ENCODE measurements at regions not wholly inside any gene's neighbourhood (a gene's known extent, or its start where the extent isn't known, plus 50 kb on each side); places are given as distances from the start of the nearest gene placed in this dataset.

GRCh38 chr7:26992670-26993069, 103.1 kb downstream of the HOXA1 start:
- ATAC-seq (ENCODE audit: low read depth): no peak
- TF ChIP-seq, protein P1, sequence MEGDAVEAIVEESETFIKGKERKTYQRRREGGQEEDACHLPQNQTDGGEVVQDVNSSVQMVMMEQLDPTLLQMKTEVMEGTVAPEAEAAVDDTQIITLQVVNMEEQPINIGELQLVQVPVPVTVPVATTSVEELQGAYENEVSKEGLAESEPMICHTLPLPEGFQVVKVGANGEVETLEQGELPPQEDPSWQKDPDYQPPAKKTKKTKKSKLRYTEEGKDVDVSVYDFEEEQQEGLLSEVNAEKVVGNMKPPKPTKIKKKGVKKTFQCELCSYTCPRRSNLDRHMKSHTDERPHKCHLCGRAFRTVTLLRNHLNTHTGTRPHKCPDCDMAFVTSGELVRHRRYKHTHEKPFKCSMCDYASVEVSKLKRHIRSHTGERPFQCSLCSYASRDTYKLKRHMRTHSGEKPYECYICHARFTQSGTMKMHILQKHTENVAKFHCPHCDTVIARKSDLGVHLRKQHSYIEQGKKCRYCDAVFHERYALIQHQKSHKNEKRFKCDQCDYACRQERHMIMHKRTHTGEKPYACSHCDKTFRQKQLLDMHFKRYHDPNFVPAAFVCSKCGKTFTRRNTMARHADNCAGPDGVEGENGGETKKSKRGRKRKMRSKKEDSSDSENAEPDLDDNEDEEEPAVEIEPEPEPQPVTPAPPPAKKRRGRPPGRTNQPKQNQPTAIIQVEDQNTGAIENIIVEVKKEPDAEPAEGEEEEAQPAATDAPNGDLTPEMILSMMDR (IDR thresholded peaks at IDR 0.05; ENCODE audit: poor library complexity, severe bottlenecking): no peak
- peak overlapping the region; percentile 24 for H3K27ac ChIP-seq (ENCODE audit: poor library complexity, severe bottlenecking)
- no peaks in the 10 kb centered on the region for H3K27me3 ChIP-seq (ENCODE audit: insufficient read depth, poor library complexity, severe bottlenecking)
- H3K36me3 ChIP-seq (ENCODE audit: low read depth): no peaks in the 10 kb centered on the region
- DNase-seq (ENCODE audit: low spot score): no peak
- H3K4me1 ChIP-seq (ENCODE audit: insufficient read depth, poor library complexity, severe bottlenecking): peaks cover 19% of the 10 kb centered on the region
- H3K4me3 ChIP-seq (ENCODE audit: severe bottlenecking): no peak overlapping the region
- no peaks in the 10 kb centered on the region for H3K9me3 ChIP-seq (ENCODE audit: severe bottlenecking)

DNA sequence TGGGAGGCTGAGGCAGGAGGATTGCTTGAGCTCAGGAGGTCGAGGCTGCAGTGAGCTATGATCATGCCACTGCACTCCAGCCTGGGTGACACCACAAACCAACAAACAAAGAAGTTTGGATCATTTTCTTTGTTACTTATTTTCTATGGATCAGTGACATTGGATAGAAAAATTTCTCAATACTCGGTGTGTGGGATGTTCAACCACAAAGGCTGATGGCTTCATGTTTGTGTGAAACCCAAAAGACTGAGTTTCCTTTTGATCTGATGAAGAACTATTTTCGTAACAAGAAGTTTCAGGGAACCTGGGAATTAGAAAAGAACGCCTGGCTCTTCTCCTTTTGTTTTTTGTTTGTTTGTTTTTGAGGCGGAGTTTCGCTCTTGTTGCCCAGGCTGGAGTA, 104.0 kb downstream of the HOXA1 start:
- Histone ChIP-seq H3K4me3 (ENCODE audit: severe bottlenecking) (no peak overlapping the region), H3K27ac (ENCODE audit: poor library complexity, severe bottlenecking) (no peak overlapping the region), H3K27me3 (ENCODE audit: insufficient read depth, poor library complexity, severe bottlenecking) (no peaks in the 10 kb centered on the region), H3K4me1 (ENCODE audit: insufficient read depth, poor library complexity, severe bottlenecking) (peaks cover 19% of the 10 kb centered on the region), H3K9me3 (ENCODE audit: severe bottlenecking) (no peaks in the 10 kb centered on the region), H3K36me3 (ENCODE audit: low read depth) (no peaks in the 10 kb centered on the region)
- no peak for DNase-seq (ENCODE audit: low spot score)
- ATAC-seq (ENCODE audit: low read depth): no peak
- TF ChIP-seq, protein P1 (IDR thresholded peaks at IDR 0.05; ENCODE audit: poor library complexity, severe bottlenecking): no peak

GRCh38 chr7:26989897-26990670, 105.7 kb downstream of the HOXA1 start:
- no peaks in the 10 kb centered on the region for H3K27me3 ChIP-seq (ENCODE audit: insufficient read depth, poor library complexity, severe bottlenecking)
- no peaks in the 10 kb centered on the region for H3K36me3 ChIP-seq (ENCODE audit: low read depth)
- TF ChIP-seq, protein P1 (IDR thresholded peaks at IDR 0.05; ENCODE audit: poor library complexity, severe bottlenecking): no peak
- peak; percentile 57; the same call in 2 of the 3 replicates for ATAC-seq (ENCODE audit: low read depth)
- DNase-seq (ENCODE audit: low spot score): no peak
- no peaks in the 10 kb centered on the region for H3K9me3 ChIP-seq (ENCODE audit: severe bottlenecking)
- no peak overlapping the region for H3K27ac ChIP-seq (ENCODE audit: poor library complexity, severe bottlenecking)
- no peak overlapping the region for H3K4me3 ChIP-seq (ENCODE audit: severe bottlenecking)
- peaks cover 19% of the 10 kb centered on the region for H3K4me1 ChIP-seq (ENCODE audit: insufficient read depth, poor library complexity, severe bottlenecking)

GRCh38 chr7:26988836-26989374, 106.9 kb downstream of the HOXA1 start:
- Histone ChIP-seq H3K27me3 (ENCODE audit: insufficient read depth, poor library complexity, severe bottlenecking) (no peaks in the 10 kb centered on the region), H3K9me3 (ENCODE audit: severe bottlenecking) (no peaks in the 10 kb centered on the region), H3K4me3 (ENCODE audit: severe bottlenecking) (no peak overlapping the region), H3K4me1 (ENCODE audit: insufficient read depth, poor library complexity, severe bottlenecking) (peaks cover 12% of the 10 kb centered on the region), H3K36me3 (ENCODE audit: low read depth) (no peaks in the 10 kb centered on the region), H3K27ac (ENCODE audit: poor library complexity, severe bottlenecking) (no peak overlapping the region)
- ATAC-seq (ENCODE audit: low read depth) (no peak), DNase-seq (ENCODE audit: low spot score) (no peak)
- TF ChIP-seq, protein P1 (IDR thresholded peaks at IDR 0.05; ENCODE audit: poor library complexity, severe bottlenecking): no peak

DNA sequence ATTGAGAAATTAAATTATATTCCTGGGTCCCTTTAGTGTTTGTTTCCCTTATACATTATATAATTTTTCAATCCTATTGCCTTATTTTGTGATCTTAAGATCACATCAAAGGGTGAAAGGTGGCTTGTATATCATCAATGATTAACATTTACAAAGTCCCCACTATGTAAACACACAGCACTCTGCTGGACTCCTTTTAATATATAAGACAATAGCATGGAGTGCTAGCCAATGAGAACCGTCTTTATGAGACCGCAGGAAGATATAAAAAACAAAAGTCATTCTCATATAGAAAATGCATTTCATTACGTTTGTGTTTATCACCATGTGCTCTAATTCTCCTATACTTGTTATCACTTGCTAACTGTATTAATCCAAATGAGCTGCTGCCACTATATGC, 108.5 kb downstream of the HOXA1 start:
- TF ChIP-seq, protein P1 (IDR thresholded peaks at IDR 0.05; ENCODE audit: poor library complexity, severe bottlenecking): no peak
- Histone ChIP-seq H3K27me3 (ENCODE audit: insufficient read depth, poor library complexity, severe bottlenecking) (no peaks in the 10 kb centered on the region), H3K36me3 (ENCODE audit: low read depth) (no peaks in the 10 kb centered on the region), H3K4me1 (ENCODE audit: insufficient read depth, poor library complexity, severe bottlenecking) (peaks cover 3% of the 10 kb centered on the region), H3K4me3 (ENCODE audit: severe bottlenecking) (no peak overlapping the region), H3K27ac (ENCODE audit: poor library complexity, severe bottlenecking) (no peak overlapping the region), H3K9me3 (ENCODE audit: severe bottlenecking) (no peaks in the 10 kb centered on the region)
- ATAC-seq (ENCODE audit: low read depth) (no peak), DNase-seq (ENCODE audit: low spot score) (no peak)

All from RWPE2 (cell line).